CD8-positive, alpha-beta memory T cell (primary cell): ENCODE measurements at regions not wholly inside any gene's neighbourhood (a gene's known extent, or its start where the extent isn't known, plus 50 kb on each side); places are given as distances from the start of the nearest gene placed in this dataset.
A peak's percentile ranks its signal among the peaks of the same experiment; 100 is the strongest.

Source experiments
- CTCF ChIA-PET: fragments of 350-600 bp; sonication (Branson Sonifier 250); formaldehyde crosslinking; loops from one replicate; lab custom pipeline; 2021; ENCODE audit warnings: antibody characterized with exemption; lab: Charles Lee
- POLR2A ChIA-PET: fragments of 350-600 bp; sonication (Branson Sonifier 250); formaldehyde crosslinking; loops from one replicate; lab custom pipeline; 2021; ENCODE audit warnings: antibody characterized with exemption; lab: Charles Lee
- DNase-seq, 5 donors: peaks; one replicate each; pipeline versions ENCODE4 v3.0.0 to v3.0.0-alpha.2; 2020 to 2022; ENCODE audit warnings: mixed read lengths in 1 of 5
- H3K27ac ChIP-seq: one replicate; pipeline ENCODE4 v1.7.0; 2013; ENCODE audit warnings: low read depth, mild to moderate bottlenecking, low read length, moderate library complexity
- H3K27me3 ChIP-seq: 2 replicates; pipeline ENCODE4 v1.7.0; 2013; ENCODE audit warnings: low read length, mild to moderate bottlenecking; ENCODE audit not compliant: insufficient read depth, poor library complexity, severe bottlenecking
- H3K36me3 ChIP-seq: 2 replicates; pipeline ENCODE4 v1.7.0; 2013; ENCODE audit warnings: mild to moderate bottlenecking, low read length, moderate library complexity; ENCODE audit not compliant: insufficient read depth
- H3K4me1 ChIP-seq: 2 replicates; pipeline ENCODE4 v1.7.0; 2013; ENCODE audit warnings: mild to moderate bottlenecking, low read length, moderate library complexity; ENCODE audit not compliant: insufficient read depth
- H3K4me3 ChIP-seq: 2 replicates; pipeline ENCODE4 v1.7.0; 2013; ENCODE audit warnings: mild to moderate bottlenecking, low read length
- H3K9me3 ChIP-seq: 2 replicates; pipeline ENCODE4 v1.7.0; 2013; ENCODE audit warnings: mild to moderate bottlenecking, low read length
- H3K27ac Mint-ChIP-seq, 8 donors: one replicate each; pipeline ENCODE4 v1.8.0; 2020 to 2021; ENCODE audit warnings: mixed read lengths in 8 of 8, mild to moderate bottlenecking in 6 of 8, inconsistent platforms in 3 of 8, moderate library complexity in 3 of 8
- H3K27me3 Mint-ChIP-seq, 2 donors: one replicate each; pipeline ENCODE4 v1.8.0; 2020 to 2021; ENCODE audit warnings: mixed read lengths in 2 of 2, mild to moderate bottlenecking in 1 of 2, moderate library complexity in 1 of 2
- H3K36me3 Mint-ChIP-seq, 3 donors: one replicate each; pipeline ENCODE4 v1.8.0; 2020 to 2021; ENCODE audit warnings: mixed read lengths in 3 of 3, inconsistent platforms in 1 of 3, mild to moderate bottlenecking in 1 of 3
- H3K4me1 Mint-ChIP-seq, 3 donors: one replicate each; pipeline ENCODE4 v1.8.0; 2020 to 2021; ENCODE audit warnings: mixed read lengths in 3 of 3, inconsistent platforms in 1 of 3, mild to moderate bottlenecking in 1 of 3
- H3K4me3 Mint-ChIP-seq, 7 donors: one replicate each; pipeline ENCODE4 v1.8.0; 2020 to 2021; ENCODE audit warnings: mixed read lengths in 7 of 7, mild to moderate bottlenecking in 6 of 7, moderate library complexity in 4 of 7, inconsistent platforms in 2 of 7
- H3K9me3 Mint-ChIP-seq, 5 donors: one replicate each; pipeline ENCODE4 v1.8.0; 2020 to 2022; ENCODE audit warnings: mixed read lengths in 5 of 5, mild to moderate bottlenecking in 3 of 5, moderate library complexity in 2 of 5, inconsistent platforms in 1 of 5

GRCh38 chr3:14590569-14590968 is 50.4 kb upstream of the GRIP2 start:
- Histone ChIP-seq H3K27ac (no peak overlapping the region), H3K4me3 (no peak overlapping the region), H3K4me1 (no peaks in the 10 kb centered on the region), H3K9me3 (no peaks in the 10 kb centered on the region), H3K36me3 (no peaks in the 10 kb centered on the region), H3K27me3 (no peaks in the 10 kb centered on the region)
- ChIA-PET CTCF (no interaction called here), POLR2A (no interaction called here)
- Mint-ChIP-seq H3K27ac (no peak overlapping the region), H3K9me3 (no peaks in the 10 kb centered on the region), H3K4me3 (no peak overlapping the region), H3K27me3 (peaks cover 33 to 59% of the 10 kb centered on the region in 2 donors), H3K4me1 (no peaks in the 10 kb centered on the region), H3K36me3 (no peaks in the 10 kb centered on the region)
- DNase-seq, result no peak

GRCh38 chr3:14592390-14592789 is 52.2 kb upstream of the GRIP2 start:
- Histone ChIP-seq H3K27me3 (no peaks in the 10 kb centered on the region), H3K27ac (no peak overlapping the region), H3K9me3 (no peaks in the 10 kb centered on the region), H3K4me3 (no peak overlapping the region), H3K36me3 (no peaks in the 10 kb centered on the region), H3K4me1 (no peaks in the 10 kb centered on the region)
- peaks cover 0 to 3% (median 0%) of the 10 kb centered on the region in 5 donors for H3K9me3 Mint-ChIP-seq
- ChIA-PET POLR2A (no interaction called here), CTCF (interaction anchor here (0.9 kb wide), 1 partner anchor 13 kb away, joined by 3 read pairs; no protein-coding TSS in a partner anchor)
- peaks cover 39 to 64% of the 10 kb centered on the region in 2 donors for H3K27me3 Mint-ChIP-seq
- no peak for DNase-seq
- no peaks in the 10 kb centered on the region for H3K4me1 Mint-ChIP-seq
- H3K4me3 Mint-ChIP-seq, result no peak overlapping the region
- no peaks in the 10 kb centered on the region for H3K36me3 Mint-ChIP-seq
- no peak overlapping the region for H3K27ac Mint-ChIP-seq

GRCh38 chr3:14592836-14593235 is 52.7 kb upstream of the GRIP2 start:
- H3K4me1 Mint-ChIP-seq, result no peaks in the 10 kb centered on the region
- ChIA-PET POLR2A (no interaction called here), CTCF (no interaction called here)
- peaks cover 0 to 3% (median 0%) of the 10 kb centered on the region in 5 donors for H3K9me3 Mint-ChIP-seq
- H3K27me3 ChIP-seq, result no peaks in the 10 kb centered on the region
- no peak overlapping the region for H3K4me3 Mint-ChIP-seq
- no peaks in the 10 kb centered on the region for H3K36me3 Mint-ChIP-seq
- H3K9me3 ChIP-seq, result no peaks in the 10 kb centered on the region
- no peaks in the 10 kb centered on the region for H3K36me3 ChIP-seq
- no peak for DNase-seq
- H3K27ac ChIP-seq, result no peak overlapping the region
- H3K4me1 ChIP-seq, result no peaks in the 10 kb centered on the region
- H3K27ac Mint-ChIP-seq, result no peak overlapping the region
- no peak overlapping the region for H3K4me3 ChIP-seq
- H3K27me3 Mint-ChIP-seq, result peaks cover 39 to 64% of the 10 kb centered on the region in 2 donors

- H3K27me3 ChIP-seq, result no peaks in the 10 kb centered on the region
- Mint-ChIP-seq H3K27ac (no peak overlapping the region), H3K27me3 (peaks cover 41 to 72% of the 10 kb centered on the region in 2 donors), H3K9me3 (peaks cover 0 to 10% (median 4%) of the 10 kb centered on the region in 5 donors), H3K4me3 (no peak overlapping the region), H3K4me1 (peaks cover 0 to 10% (median 7%) of the 10 kb centered on the region in 3 donors), H3K36me3 (no peaks in the 10 kb centered on the region)
- no peak overlapping the region for H3K27ac ChIP-seq
- DNase-seq, result no peak
- H3K9me3 ChIP-seq, result no peaks in the 10 kb centered on the region
- POLR2A ChIA-PET, result no interaction called here
- CTCF ChIA-PET, result no interaction called here
- no peaks in the 10 kb centered on the region for H3K36me3 ChIP-seq
- no peak overlapping the region for H3K4me3 ChIP-seq
- H3K4me1 ChIP-seq, result no peaks in the 10 kb centered on the region
Observed at GRCh38 chr3:14594234-14594633, 54.1 kb upstream of the GRIP2 start.

DNA sequence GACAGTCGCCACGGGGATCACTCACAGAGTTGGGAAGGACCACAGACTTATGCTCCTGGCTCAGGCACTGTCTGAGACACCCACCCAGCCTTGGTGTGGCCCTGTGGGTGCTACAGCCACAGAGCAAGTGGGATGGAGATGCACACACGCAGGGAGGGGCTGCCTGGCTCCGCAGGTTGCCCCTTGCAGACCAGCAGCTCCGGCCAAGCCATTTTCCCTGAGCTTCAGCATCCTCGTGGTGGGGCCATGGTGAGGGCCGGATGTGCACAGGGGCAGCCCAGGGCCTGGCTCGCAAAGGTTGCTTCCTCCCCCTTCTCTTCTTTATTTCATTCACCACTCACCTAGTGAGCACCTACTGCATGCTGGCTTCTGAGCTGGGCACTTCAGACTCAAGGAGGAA is 55.4 kb upstream of the GRIP2 start:
- no peak overlapping the region for H3K27ac Mint-ChIP-seq
- Histone ChIP-seq H3K9me3 (no peaks in the 10 kb centered on the region), H3K27ac (no peak overlapping the region), H3K27me3 (peaks cover under 1% of the 10 kb centered on the region), H3K4me1 (no peaks in the 10 kb centered on the region), H3K4me3 (no peak overlapping the region), H3K36me3 (no peaks in the 10 kb centered on the region)
- H3K4me3 Mint-ChIP-seq, result no peak overlapping the region
- no peaks in the 10 kb centered on the region for H3K36me3 Mint-ChIP-seq
- peaks cover 41 to 69% of the 10 kb centered on the region in 2 donors for H3K27me3 Mint-ChIP-seq
- CTCF ChIA-PET, result no interaction called here
- H3K9me3 Mint-ChIP-seq, result peaks cover 0 to 10% (median 4%) of the 10 kb centered on the region in 5 donors
- POLR2A ChIA-PET, result no interaction called here
- no peak for DNase-seq
- peaks cover 0 to 10% (median 7%) of the 10 kb centered on the region in 3 donors for H3K4me1 Mint-ChIP-seq

DNA sequence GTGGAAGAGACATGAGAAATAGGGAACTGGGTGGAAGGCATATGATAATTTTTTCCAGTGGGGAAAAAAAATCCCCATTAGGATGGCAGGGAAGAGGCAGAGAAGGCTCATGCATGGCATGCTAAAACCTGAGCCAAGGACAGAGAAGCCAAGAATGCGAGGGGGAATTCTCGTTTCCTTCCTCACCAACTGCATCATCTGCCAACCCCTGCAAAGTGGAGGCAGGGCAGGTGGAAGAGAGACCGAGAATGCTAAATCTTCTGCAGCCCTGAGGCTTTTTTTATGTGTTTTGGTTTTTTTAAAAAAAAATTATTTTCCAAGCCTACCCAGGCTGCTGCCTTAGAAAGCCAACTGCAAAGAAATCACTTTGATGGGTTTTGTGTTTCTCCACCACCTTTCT is 54.3 kb upstream of the CCDC174 start:
- DNase-seq, result no peak
- H3K27me3 ChIP-seq, result peaks cover 11% of the 10 kb centered on the region
- CTCF ChIA-PET, result no interaction called here
- Mint-ChIP-seq H3K4me1 (peaks cover 0 to 10% (median 7%) of the 10 kb centered on the region in 3 donors), H3K36me3 (no peaks in the 10 kb centered on the region), H3K4me3 (no peak overlapping the region), H3K27ac (no peak overlapping the region), H3K27me3 (peaks cover 48 to 69% of the 10 kb centered on the region in 2 donors), H3K9me3 (peaks cover 0 to 10% (median 4%) of the 10 kb centered on the region in 5 donors)
- no peaks in the 10 kb centered on the region for H3K4me1 ChIP-seq
- POLR2A ChIA-PET, result no interaction called here
- no peaks in the 10 kb centered on the region for H3K36me3 ChIP-seq
- no peaks in the 10 kb centered on the region for H3K9me3 ChIP-seq
- H3K4me3 ChIP-seq, result no peak overlapping the region
- no peak overlapping the region for H3K27ac ChIP-seq

GRCh38 chr3:14598143-14598569 is 53.4 kb upstream of the CCDC174 start:
- Histone ChIP-seq H3K4me3 (no peak overlapping the region), H3K4me1 (no peaks in the 10 kb centered on the region), H3K36me3 (no peaks in the 10 kb centered on the region), H3K27ac (no peak overlapping the region), H3K27me3 (peaks cover 11% of the 10 kb centered on the region), H3K9me3 (no peaks in the 10 kb centered on the region)
- Mint-ChIP-seq H3K36me3 (peaks cover 0 to under 1% (median 0%) of the 10 kb centered on the region in 3 donors), H3K27me3 (peaks cover 43 to 63% of the 10 kb centered on the region in 2 donors), H3K4me1 (peaks cover under 1 to 10% (median 7%) of the 10 kb centered on the region in 3 donors), H3K4me3 (no peak overlapping the region), H3K27ac (no peak overlapping the region), H3K9me3 (peaks cover under 1 to 10% (median 4%) of the 10 kb centered on the region in 5 donors)
- peak in 4 of 5 donors; percentile 5 to 62 (median 46) for DNase-seq
- CTCF ChIA-PET, result no interaction called here
- POLR2A ChIA-PET, result no interaction called here

GRCh38 chr3:14599488-14599887 is 52.1 kb upstream of the CCDC174 start:
- H3K36me3 ChIP-seq, result no peaks in the 10 kb centered on the region
- Mint-ChIP-seq H3K27ac (no peak overlapping the region), H3K36me3 (peaks cover 0 to 4% (median 0%) of the 10 kb centered on the region in 3 donors), H3K4me1 (peaks cover 3 to 10% (median 7%) of the 10 kb centered on the region in 3 donors), H3K9me3 (peaks cover 3 to 12% (median 5%) of the 10 kb centered on the region in 5 donors), H3K27me3 (peaks cover 52 to 65% of the 10 kb centered on the region in 2 donors), H3K4me3 (no peak overlapping the region)
- H3K27ac ChIP-seq, result no peak overlapping the region
- POLR2A ChIA-PET, result no interaction called here
- H3K4me1 ChIP-seq, result no peaks in the 10 kb centered on the region
- peaks cover 19% of the 10 kb centered on the region for H3K27me3 ChIP-seq
- no peak overlapping the region for H3K4me3 ChIP-seq
- no peak for DNase-seq
- CTCF ChIA-PET, result no interaction called here
- H3K9me3 ChIP-seq, result no peaks in the 10 kb centered on the region
